H9 (cell line): ENCODE measurements at regions not wholly inside any gene's neighbourhood (a gene's known extent, or its start where the extent isn't known, plus 50 kb on each side); places are given as distances from the start of the nearest gene placed in this dataset.

Experiments
- DNase-seq: peaks from one replicate; pipeline ENCODE4 v3.0.0-alpha.2; 2017
- H2AFZ ChIP-seq: one replicate; pipeline ENCODE4 v1.6.1; 2013; ENCODE audit warnings: mild to moderate bottlenecking, low read length, control low read depth, moderate library complexity
- H2AK5ac ChIP-seq: 2 replicates; pipeline ENCODE4 v1.6.1; 2013; ENCODE audit warnings: low read length, control low read depth, mixed read lengths; ENCODE audit not compliant: insufficient read length
- H2BK120ac ChIP-seq: one replicate; pipeline ENCODE4 v1.6.1; 2013; ENCODE audit warnings: low read depth, mild to moderate bottlenecking, low read length, control low read depth, inconsistent platforms; ENCODE audit not compliant: poor library complexity, severe bottlenecking
- H2BK12ac ChIP-seq: 2 replicates; pipeline ENCODE4 v1.6.1; 2013; ENCODE audit warnings: low read length, control low read depth, mixed read lengths, low read depth; ENCODE audit not compliant: insufficient read length
- H2BK15ac ChIP-seq: 2 replicates; pipeline ENCODE4 v1.6.1; 2013; ENCODE audit warnings: low read depth, low read length, control low read depth
- H2BK20ac ChIP-seq: one replicate; pipeline ENCODE4 v1.6.1; 2013; ENCODE audit warnings: low read depth, mild to moderate bottlenecking, low read length, control low read depth, inconsistent platforms; ENCODE audit not compliant: poor library complexity, severe bottlenecking
- H2BK5ac ChIP-seq: 2 replicates; pipeline ENCODE4 v1.6.1; 2013; ENCODE audit warnings: low read length, control low read depth, mixed read lengths; ENCODE audit not compliant: insufficient read length
- H3K14ac ChIP-seq: 2 replicates; pipeline ENCODE4 v1.6.1; 2013; ENCODE audit warnings: low read length, control low read depth; ENCODE audit not compliant: insufficient read depth
- H3K18ac ChIP-seq: 2 replicates; pipeline ENCODE4 v1.6.1; 2013; ENCODE audit warnings: low read depth, mild to moderate bottlenecking, mixed read lengths, low read length, control low read depth; ENCODE audit not compliant: insufficient read length
- H3K23ac ChIP-seq: 2 replicates; pipeline ENCODE4 v1.6.1; 2013; ENCODE audit warnings: low read length, control low read depth, mixed read lengths, low read depth; ENCODE audit not compliant: insufficient read length
- H3K23me2 ChIP-seq: 2 replicates; pipeline ENCODE4 v1.6.1; 2013; ENCODE audit warnings: low read depth, mild to moderate bottlenecking, mixed read lengths, low read length, control low read depth; ENCODE audit not compliant: insufficient read length, poor library complexity, severe bottlenecking
- H3K27ac ChIP-seq: 2 replicates; pipeline ENCODE4 v1.5.1; 2013; ENCODE audit warnings: low read length, control low read depth, mixed read lengths, low read depth; ENCODE audit not compliant: insufficient read length
- H3K27me3 ChIP-seq: 2 replicates; pipeline ENCODE4 v1.6.1; 2013; ENCODE audit warnings: low read length, control low read depth, inconsistent platforms; ENCODE audit not compliant: insufficient read depth
- H3K4ac ChIP-seq: 2 replicates; pipeline ENCODE4 v1.6.1; 2013; ENCODE audit warnings: low read depth, mild to moderate bottlenecking, control low read depth, inconsistent platforms, low read length, moderate library complexity
- H3K4me1 ChIP-seq: 2 replicates; pipeline ENCODE4 v1.6.1; 2013; ENCODE audit warnings: low read length, control low read depth, inconsistent platforms; ENCODE audit not compliant: insufficient read depth
- H3K4me2 ChIP-seq: 2 replicates; pipeline ENCODE4 v1.6.1; 2013; ENCODE audit warnings: low read length, control low read depth, mixed read lengths; ENCODE audit not compliant: insufficient read length, insufficient read depth
- H3K56ac ChIP-seq: 2 replicates; pipeline ENCODE4 v1.6.1; 2013; ENCODE audit warnings: low read depth, mild to moderate bottlenecking, mixed read lengths, low read length, control low read depth; ENCODE audit not compliant: insufficient read length
- H3K79me1 ChIP-seq: 2 replicates; pipeline ENCODE4 v1.6.1; 2013; ENCODE audit warnings: low read depth, mild to moderate bottlenecking, moderate library complexity, low read length, control low read depth, inconsistent platforms; ENCODE audit not compliant: insufficient read depth, poor library complexity, severe bottlenecking
- H3K79me2 ChIP-seq: 2 replicates; pipeline ENCODE4 v1.6.1; 2013; ENCODE audit warnings: low read length, control low read depth, inconsistent platforms; ENCODE audit not compliant: insufficient read depth
- H3K9ac ChIP-seq: 2 replicates; pipeline ENCODE4 v1.6.1; 2013; ENCODE audit warnings: low read length, control low read depth, mixed read lengths; ENCODE audit not compliant: insufficient read length; ENCODE audit errors: extremely low read depth
- H3K9me3 ChIP-seq: one replicate; pipeline ENCODE4 v1.6.1; 2013; ENCODE audit warnings: low read depth, low read length, inconsistent platforms; ENCODE audit not compliant: control insufficient read depth
- H3T11ph ChIP-seq: one replicate; pipeline ENCODE4 v1.6.1; 2013; ENCODE audit warnings: mild to moderate bottlenecking, low read length, control low read depth, inconsistent platforms
- H4K20me1 ChIP-seq: one replicate; pipeline ENCODE4 v1.6.1; 2013; ENCODE audit not compliant: control insufficient read depth, insufficient read length, insufficient read depth
- H4K5ac ChIP-seq: 2 replicates; pipeline ENCODE4 v1.6.1; 2013; ENCODE audit warnings: low read depth, mild to moderate bottlenecking, mixed read lengths, low read length, control low read depth; ENCODE audit not compliant: insufficient read length
- H4K8ac ChIP-seq: replicated peaks from 2 replicates; pipeline ENCODE4 v1.6.1; 2013; ENCODE audit warnings: low read length, control low read depth, mixed read lengths, low read depth; ENCODE audit not compliant: insufficient read length
- H4K91ac ChIP-seq: 2 replicates; pipeline ENCODE4 v1.6.1; 2013; ENCODE audit warnings: low read depth, mild to moderate bottlenecking, moderate library complexity, mixed read lengths, low read length, control low read depth; ENCODE audit not compliant: insufficient read length
- H3K27ac Mint-ChIP-seq, 3 experiments: 2 replicates in 2 of 3; 3 replicates in 1 of 3; pipeline ENCODE4 v1.8.0; 2020 to 2021; ENCODE audit warnings: mixed read lengths in 3 of 3, mild to moderate bottlenecking in 1 of 3, moderate library complexity in 1 of 3
- H3K27me3 Mint-ChIP-seq: 2 replicates; pipeline ENCODE4 v1.8.0; 2021; ENCODE audit warnings: low read depth, mild to moderate bottlenecking, moderate library complexity, mixed read lengths
- H3K36me3 Mint-ChIP-seq, 3 experiments: 2 replicates in 2 of 3; 3 replicates in 1 of 3; pipeline ENCODE4 v1.8.0; 2020 to 2021; ENCODE audit warnings: low read depth in 3 of 3, mixed read lengths in 3 of 3; ENCODE audit not compliant: insufficient read depth in 1 of 3
- H3K4me1 Mint-ChIP-seq, 2 experiments: 2 replicates each; pipeline ENCODE4 v1.8.0; 2020; ENCODE audit warnings: mixed read lengths in 2 of 2
- H3K4me3 Mint-ChIP-seq, 2 experiments: 2 replicates in 1 of 2; 3 replicates in 1 of 2; pipeline ENCODE4 v1.8.0; 2020 to 2021; ENCODE audit warnings: mild to moderate bottlenecking in 2 of 2, mixed read lengths in 2 of 2, moderate library complexity in 1 of 2
- H3K9me3 Mint-ChIP-seq, 2 experiments: 2 replicates in 1 of 2; 3 replicates in 1 of 2; pipeline ENCODE4 v1.8.0; 2020; ENCODE audit warnings: mild to moderate bottlenecking in 2 of 2, mixed read lengths in 2 of 2, moderate library complexity in 1 of 2
- WGBS: extraction: QIAGEN DNeasy Blood & Tissue Kit; methylation state at CpG from one replicate; pipeline ENCODE4 v1.1.7; 2013; ENCODE audit warnings: missing lambda C conversion rate, low lambda C conversion rate, mixed read lengths; ENCODE audit not compliant: insufficient read length; ENCODE audit errors: extremely low coverage; 5-methylcytosine and 5-hydroxymethylcytosine counted together
- TF ChIP-seq, protein P1 (sequence below): fragments of 200-600 bp; sonication (generic); conservative IDR thresholded peaks from 3 replicates; pipeline ENCODE4 v1.8.0; 2021; ENCODE audit warnings: antibody characterized with exemption, mild to moderate bottlenecking

DNA sequence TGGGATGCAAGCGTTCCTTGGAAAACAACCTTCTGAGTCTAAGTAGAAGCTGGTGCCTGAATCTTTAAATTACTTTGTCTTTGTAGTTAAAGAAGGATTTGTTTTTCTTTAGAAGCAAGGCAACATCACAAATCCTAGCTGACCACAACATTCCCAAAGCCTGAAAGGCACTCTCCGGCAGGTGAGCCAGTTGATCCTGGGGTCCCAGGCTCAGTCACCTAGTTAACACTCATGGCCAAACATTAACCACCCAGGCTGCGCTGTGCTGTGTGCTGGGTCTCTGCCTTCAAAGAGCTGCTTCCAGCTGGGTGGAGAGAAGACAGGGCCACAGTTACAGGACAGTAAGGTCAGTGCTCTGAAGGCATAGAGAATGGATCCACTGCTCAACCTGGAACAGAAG, 120.0 kb upstream of the TRIB2 start:
- TF ChIP-seq, protein P1, sequence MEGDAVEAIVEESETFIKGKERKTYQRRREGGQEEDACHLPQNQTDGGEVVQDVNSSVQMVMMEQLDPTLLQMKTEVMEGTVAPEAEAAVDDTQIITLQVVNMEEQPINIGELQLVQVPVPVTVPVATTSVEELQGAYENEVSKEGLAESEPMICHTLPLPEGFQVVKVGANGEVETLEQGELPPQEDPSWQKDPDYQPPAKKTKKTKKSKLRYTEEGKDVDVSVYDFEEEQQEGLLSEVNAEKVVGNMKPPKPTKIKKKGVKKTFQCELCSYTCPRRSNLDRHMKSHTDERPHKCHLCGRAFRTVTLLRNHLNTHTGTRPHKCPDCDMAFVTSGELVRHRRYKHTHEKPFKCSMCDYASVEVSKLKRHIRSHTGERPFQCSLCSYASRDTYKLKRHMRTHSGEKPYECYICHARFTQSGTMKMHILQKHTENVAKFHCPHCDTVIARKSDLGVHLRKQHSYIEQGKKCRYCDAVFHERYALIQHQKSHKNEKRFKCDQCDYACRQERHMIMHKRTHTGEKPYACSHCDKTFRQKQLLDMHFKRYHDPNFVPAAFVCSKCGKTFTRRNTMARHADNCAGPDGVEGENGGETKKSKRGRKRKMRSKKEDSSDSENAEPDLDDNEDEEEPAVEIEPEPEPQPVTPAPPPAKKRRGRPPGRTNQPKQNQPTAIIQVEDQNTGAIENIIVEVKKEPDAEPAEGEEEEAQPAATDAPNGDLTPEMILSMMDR, result no peak
- H4K20me1 ChIP-seq, result no peaks in the 10 kb centered on the region
- no peaks in the 10 kb centered on the region for H3K23me2 ChIP-seq
- Mint-ChIP-seq H3K4me3 (no peak overlapping the region), H3K27ac (no peak overlapping the region), H3K9me3 (no peaks in the 10 kb centered on the region), H3K27me3 (no peaks in the 10 kb centered on the region; the same call in 1 of the 2 replicates), H3K36me3 (no peaks in the 10 kb centered on the region), H3K4me1 (peaks cover 2% of the 10 kb centered on the region in 2 experiments)
- H3K79me1 ChIP-seq, result no peaks in the 10 kb centered on the region
- no peak overlapping the region for H2BK12ac ChIP-seq
- no peak overlapping the region for H3K4me2 ChIP-seq
- H3K4me1 ChIP-seq, result no peaks in the 10 kb centered on the region
- no peak overlapping the region; the same call in 1 of the 2 replicates for H3K14ac ChIP-seq
- H2BK20ac ChIP-seq, result no peak overlapping the region
- no peak overlapping the region for H2AFZ ChIP-seq
- H3K27me3 ChIP-seq, result no peaks in the 10 kb centered on the region
- H2BK15ac ChIP-seq, result no peak overlapping the region
- H3K18ac ChIP-seq, result no peak overlapping the region
- no peak overlapping the region for H2AK5ac ChIP-seq
- no peak overlapping the region for H3K56ac ChIP-seq
- H2BK5ac ChIP-seq, result no peak overlapping the region
- no peak overlapping the region for H3T11ph ChIP-seq
- H4K5ac ChIP-seq, result no peak overlapping the region
- H4K91ac ChIP-seq, result no peak overlapping the region
- H3K79me2 ChIP-seq, result no peaks in the 10 kb centered on the region
- H3K9ac ChIP-seq, result no peak overlapping the region
- DNase-seq, result no peak
- no peak overlapping the region for H3K23ac ChIP-seq
- no peaks in the 10 kb centered on the region for H3K9me3 ChIP-seq
- WGBS, result no CpG with 5 or more reads among the region's 3 CpGs
- H3K27ac ChIP-seq, result no peak overlapping the region
- H3K4ac ChIP-seq, result no peak overlapping the region
- H4K8ac ChIP-seq, result no peak overlapping the region
- H2BK120ac ChIP-seq, result no peak overlapping the region
